ENCODE measurements at regions not wholly inside any gene's neighbourhood (a gene's known extent, or its start where the extent isn't known, plus 50 kb on each side); places are given as distances from the start of the nearest gene placed in this dataset.

DNA sequence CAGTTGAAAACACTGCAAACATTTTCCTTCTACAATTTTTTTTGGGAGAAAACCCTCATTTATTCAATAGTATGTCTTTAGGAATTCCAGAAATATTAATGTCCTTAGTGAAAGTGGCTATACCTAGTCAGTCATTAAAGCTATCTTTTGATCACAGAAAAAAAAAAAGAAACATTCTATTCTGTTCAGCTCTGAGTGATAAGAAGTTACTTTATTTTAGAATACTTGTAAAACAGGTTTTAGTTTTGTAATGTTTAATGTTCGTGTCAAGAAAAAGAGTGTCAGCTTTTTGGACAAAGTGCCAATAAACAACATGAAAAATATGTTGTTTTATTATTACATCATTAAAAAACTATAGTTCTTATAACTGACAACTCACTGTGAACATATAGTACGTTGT is 240.4 kb downstream of the OGFRL1 start:
- Mint-ChIP-seq H3K4me1 (ENCODE audit: low read depth) (no peaks in the 10 kb centered on the region), H3K27ac (no peak overlapping the region), H3K9me3 (no peaks in the 10 kb centered on the region), H3K27me3 (ENCODE audit: low read depth) (no peaks in the 10 kb centered on the region), H3K4me3 (no peak overlapping the region), H3K36me3 (ENCODE audit: low read depth) (no peaks in the 10 kb centered on the region)

DNA sequence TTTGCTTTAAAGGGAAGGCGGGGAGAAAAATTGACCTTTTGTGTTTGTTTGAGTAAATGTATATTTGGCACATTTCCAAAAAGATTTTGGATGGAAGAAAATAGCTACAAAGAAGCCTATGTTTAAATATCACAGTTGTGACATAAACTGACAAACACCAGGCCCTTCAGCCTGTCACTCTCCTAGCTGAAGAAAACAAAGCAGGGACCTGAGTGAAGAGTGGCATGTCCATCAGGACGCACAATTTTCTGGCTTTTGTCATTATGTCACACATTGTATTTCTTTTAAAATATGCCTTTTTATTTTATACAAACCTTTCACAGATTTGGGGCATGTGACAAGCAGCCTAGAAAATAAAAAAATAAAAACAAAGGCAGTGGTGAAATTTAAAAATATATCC is 241.2 kb downstream of the OGFRL1 start:
- H3K9me3 Mint-ChIP-seq, result no peaks in the 10 kb centered on the region
- no peaks in the 10 kb centered on the region for H3K4me1 Mint-ChIP-seq (ENCODE audit: low read depth)
- no peaks in the 10 kb centered on the region for H3K36me3 Mint-ChIP-seq (ENCODE audit: low read depth)

DNA sequence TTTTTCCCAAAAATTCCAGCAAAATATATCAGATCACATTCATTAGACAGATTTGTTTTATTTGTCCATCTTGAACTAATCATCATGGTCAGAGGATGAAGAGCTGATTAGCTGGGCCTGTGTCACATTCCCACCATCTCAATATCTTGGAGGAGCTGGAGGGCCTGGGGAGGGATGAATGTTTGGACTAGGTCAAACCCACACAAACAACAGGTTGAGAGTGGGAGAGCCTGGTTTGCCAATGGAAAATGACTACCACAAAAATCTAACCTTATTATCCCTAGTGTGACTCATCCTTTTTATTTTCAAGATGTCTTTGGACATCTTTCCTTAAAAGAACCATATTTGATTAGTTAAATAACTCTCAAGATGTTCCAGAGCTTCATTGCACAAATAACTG is 242.4 kb downstream of the OGFRL1 start:
- Mint-ChIP-seq H3K27ac (no peak overlapping the region), H3K4me1 (ENCODE audit: low read depth) (no peaks in the 10 kb centered on the region), H3K4me3 (no peak overlapping the region), H3K9me3 (no peaks in the 10 kb centered on the region), H3K27me3 (ENCODE audit: low read depth) (no peaks in the 10 kb centered on the region), H3K36me3 (ENCODE audit: low read depth) (no peaks in the 10 kb centered on the region)

More for the DNA sequence above, 241.2 kb downstream of the OGFRL1 start:
- no peaks in the 10 kb centered on the region for H3K27me3 Mint-ChIP-seq (ENCODE audit: low read depth)
- no peak overlapping the region for H3K4me3 Mint-ChIP-seq
- no peak overlapping the region for H3K27ac Mint-ChIP-seq

DNA sequence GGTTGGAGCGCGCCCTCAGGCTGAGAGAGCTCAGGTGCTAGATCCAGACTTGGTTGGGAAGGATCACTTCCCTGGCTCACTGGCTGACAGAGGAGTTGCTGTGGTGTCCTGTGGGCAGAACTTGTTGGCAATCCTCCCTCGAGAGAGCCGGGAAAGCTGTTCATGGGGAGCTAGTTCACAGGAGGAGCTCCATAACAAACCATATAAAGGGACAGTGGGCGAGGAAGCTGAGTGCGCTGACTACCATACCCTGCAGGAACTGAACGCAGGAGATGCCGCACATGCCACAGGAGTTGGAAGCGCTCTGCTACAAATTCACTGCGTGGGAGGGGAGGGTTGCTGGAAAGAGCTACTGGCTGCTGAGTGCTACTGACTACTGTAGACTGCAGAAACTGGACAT is 243.2 kb downstream of the OGFRL1 start:
- Mint-ChIP-seq H3K4me3 (no peak overlapping the region), H3K9me3 (no peaks in the 10 kb centered on the region), H3K27me3 (ENCODE audit: low read depth) (no peaks in the 10 kb centered on the region), H3K4me1 (ENCODE audit: low read depth) (no peaks in the 10 kb centered on the region), H3K36me3 (ENCODE audit: low read depth) (no peaks in the 10 kb centered on the region), H3K27ac (no peak overlapping the region)

DNA sequence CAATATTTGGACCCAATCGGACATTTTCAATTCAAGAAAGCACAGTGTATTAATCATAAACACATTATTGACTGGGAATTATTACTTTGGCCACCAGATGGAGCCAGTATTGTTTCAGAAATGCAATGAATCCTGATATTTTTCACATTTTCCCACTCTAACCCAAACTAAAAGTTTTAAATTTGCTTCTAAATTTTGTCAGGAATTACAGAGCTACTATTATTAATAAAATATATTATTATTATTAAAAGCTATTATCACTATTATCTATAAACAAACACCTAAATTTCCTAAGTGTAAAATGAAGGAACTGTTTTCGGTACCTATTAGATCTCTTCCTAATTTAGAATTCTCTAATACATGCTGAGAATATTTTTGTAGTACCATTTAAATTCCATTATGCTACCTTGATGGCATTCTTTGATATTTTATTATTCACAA is 245.3 kb downstream of the OGFRL1 start:
- Mint-ChIP-seq H3K27me3 (ENCODE audit: low read depth) (no peaks in the 10 kb centered on the region), H3K36me3 (ENCODE audit: low read depth) (no peaks in the 10 kb centered on the region), H3K9me3 (no peaks in the 10 kb centered on the region), H3K4me1 (ENCODE audit: low read depth) (no peaks in the 10 kb centered on the region), H3K27ac (no peak overlapping the region), H3K4me3 (no peak overlapping the region)

DNA sequence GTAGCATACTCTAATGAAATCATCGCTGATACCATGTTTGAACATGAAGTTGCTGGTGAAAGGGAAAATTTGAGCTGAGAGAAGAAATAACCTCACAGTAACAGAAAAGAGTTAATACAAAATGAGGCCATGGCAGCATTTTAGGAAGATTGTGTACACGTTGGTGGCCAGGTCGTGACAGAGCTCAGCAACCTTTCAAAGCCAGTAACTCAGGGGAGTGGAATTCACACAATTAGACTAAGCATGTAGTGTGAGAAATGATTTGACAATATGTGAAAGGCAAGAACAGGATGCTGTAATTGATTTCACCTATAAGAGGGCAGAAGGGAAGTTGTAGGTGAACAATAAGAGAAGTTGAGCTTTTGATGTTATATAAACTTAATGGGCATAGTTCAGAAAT is 246.3 kb downstream of the OGFRL1 start:
- H3K4me1 Mint-ChIP-seq (ENCODE audit: low read depth), result no peaks in the 10 kb centered on the region
- H3K36me3 Mint-ChIP-seq (ENCODE audit: low read depth), result no peaks in the 10 kb centered on the region
- no peak overlapping the region for H3K27ac Mint-ChIP-seq
- H3K4me3 Mint-ChIP-seq, result no peak overlapping the region
- no peaks in the 10 kb centered on the region for H3K27me3 Mint-ChIP-seq (ENCODE audit: low read depth)
- no peaks in the 10 kb centered on the region for H3K9me3 Mint-ChIP-seq

DNA sequence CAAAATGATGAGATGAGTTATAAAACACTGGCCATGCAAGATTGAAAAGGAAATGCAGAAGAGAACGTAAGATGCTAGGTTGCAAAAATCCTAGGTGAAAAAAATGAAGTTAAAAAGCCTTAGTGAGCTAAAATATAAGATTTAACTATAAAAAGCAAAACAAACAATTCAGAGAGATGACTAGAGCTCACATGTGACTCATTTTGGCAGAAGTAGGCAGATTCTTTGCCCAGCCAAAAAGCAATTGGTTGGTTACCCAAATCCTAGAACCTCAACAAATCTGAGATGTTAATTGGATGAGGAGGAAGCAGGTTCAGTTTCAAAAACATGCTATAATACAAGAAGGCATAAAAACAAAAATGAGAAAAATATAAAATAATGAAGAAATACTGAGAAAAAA is 249.1 kb downstream of the OGFRL1 start:
- Mint-ChIP-seq H3K36me3 (ENCODE audit: low read depth) (no peaks in the 10 kb centered on the region), H3K27me3 (ENCODE audit: low read depth) (no peaks in the 10 kb centered on the region), H3K9me3 (no peaks in the 10 kb centered on the region), H3K4me3 (no peak overlapping the region), H3K4me1 (ENCODE audit: low read depth) (no peaks in the 10 kb centered on the region), H3K27ac (no peak overlapping the region)

DNA sequence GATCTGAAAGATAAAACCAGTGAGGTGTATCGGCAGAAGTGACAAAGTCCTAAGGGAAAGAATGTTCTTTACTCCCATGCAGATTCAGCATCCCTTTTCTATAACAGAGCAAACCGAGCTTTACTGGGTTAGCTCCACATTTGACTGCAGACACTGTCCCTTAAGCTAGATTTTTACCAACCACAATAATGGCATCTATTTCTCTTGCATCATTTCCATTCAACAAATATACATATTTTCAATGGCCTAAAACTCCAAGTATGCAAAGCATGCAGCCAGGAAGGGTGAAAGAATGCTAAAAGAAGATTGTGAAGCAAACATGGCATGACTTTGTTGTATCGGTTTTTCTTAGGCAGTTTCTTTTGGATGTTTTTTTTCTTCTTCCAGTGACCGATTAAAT is 255.4 kb downstream of the OGFRL1 start:
- no peaks in the 10 kb centered on the region for H3K9me3 Mint-ChIP-seq
- no peaks in the 10 kb centered on the region for H3K4me1 Mint-ChIP-seq (ENCODE audit: low read depth)
- H3K27me3 Mint-ChIP-seq (ENCODE audit: low read depth), result no peaks in the 10 kb centered on the region
- no peak overlapping the region for H3K27ac Mint-ChIP-seq
- H3K36me3 Mint-ChIP-seq (ENCODE audit: low read depth), result no peaks in the 10 kb centered on the region
- no peak overlapping the region for H3K4me3 Mint-ChIP-seq

DNA sequence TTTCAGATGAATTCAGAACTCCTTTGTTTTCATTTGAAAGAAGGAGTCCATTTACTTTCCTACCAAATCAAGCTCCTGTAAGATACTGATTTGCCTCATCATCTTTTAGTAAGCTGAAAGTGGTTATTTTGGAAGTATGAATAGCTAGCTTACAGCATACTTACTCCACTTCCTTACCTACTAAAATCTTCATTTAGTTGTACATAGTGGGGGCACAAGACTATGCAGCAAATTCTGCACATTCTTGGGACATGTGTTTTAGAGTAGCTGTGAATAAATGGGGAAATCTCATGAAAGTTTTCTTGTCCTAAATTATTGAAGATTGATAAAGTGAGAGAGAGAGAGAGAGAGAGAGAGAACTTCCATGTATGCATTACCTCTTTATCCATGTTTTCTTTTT is 256.3 kb downstream of the OGFRL1 start:
- Mint-ChIP-seq H3K4me3 (no peak overlapping the region), H3K4me1 (ENCODE audit: low read depth) (no peaks in the 10 kb centered on the region), H3K36me3 (ENCODE audit: low read depth) (no peaks in the 10 kb centered on the region), H3K9me3 (no peaks in the 10 kb centered on the region), H3K27ac (no peak overlapping the region), H3K27me3 (ENCODE audit: low read depth) (no peaks in the 10 kb centered on the region)

DNA sequence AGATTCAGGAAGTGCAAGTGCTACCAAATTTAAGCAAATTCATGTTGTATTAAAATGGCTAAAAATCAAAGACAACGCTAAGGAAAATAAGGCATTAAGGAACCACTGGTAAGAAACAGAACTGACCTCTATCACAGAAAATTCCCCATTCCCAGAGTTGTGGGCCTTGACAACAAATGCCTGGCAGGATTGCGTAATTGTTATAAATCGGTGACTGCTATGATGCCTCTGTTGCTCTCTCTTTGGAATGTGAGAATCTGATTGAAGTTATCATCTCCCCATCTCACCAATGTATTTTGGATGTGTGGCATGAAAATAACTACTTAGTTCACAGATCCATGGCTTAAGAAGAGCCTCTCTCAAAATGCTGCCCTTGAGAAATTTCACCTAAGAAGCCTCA is 257.3 kb downstream of the OGFRL1 start:
- Mint-ChIP-seq H3K27ac (no peak overlapping the region), H3K27me3 (ENCODE audit: low read depth) (no peaks in the 10 kb centered on the region), H3K4me3 (no peak overlapping the region), H3K36me3 (ENCODE audit: low read depth) (no peaks in the 10 kb centered on the region), H3K4me1 (ENCODE audit: low read depth) (no peaks in the 10 kb centered on the region), H3K9me3 (no peaks in the 10 kb centered on the region)

DNA sequence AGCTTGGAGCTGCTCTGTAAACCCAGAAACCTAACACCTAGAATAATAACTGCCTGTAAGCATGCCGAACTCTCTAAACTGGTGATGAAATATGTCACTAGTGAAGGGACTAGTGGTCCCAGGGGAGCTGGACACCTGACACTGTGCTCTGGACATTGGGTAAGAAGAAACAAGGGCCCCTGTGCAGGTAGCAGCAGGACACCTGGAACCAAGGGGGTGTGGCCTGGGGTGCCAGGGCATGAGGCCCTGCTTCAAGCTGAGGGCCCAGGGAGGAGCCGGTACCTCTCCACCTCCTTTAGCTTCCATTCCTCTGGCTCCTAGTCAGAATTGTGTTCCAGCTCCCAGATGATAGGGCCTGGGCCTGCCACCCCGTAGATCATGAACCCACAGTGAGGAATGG is 263.2 kb downstream of the OGFRL1 start:
- Mint-ChIP-seq H3K4me3 (no peak overlapping the region), H3K9me3 (peaks cover 9% of the 10 kb centered on the region), H3K36me3 (ENCODE audit: low read depth) (no peaks in the 10 kb centered on the region), H3K27ac (no peak overlapping the region), H3K4me1 (ENCODE audit: low read depth) (no peaks in the 10 kb centered on the region), H3K27me3 (ENCODE audit: low read depth) (no peaks in the 10 kb centered on the region)

DNA sequence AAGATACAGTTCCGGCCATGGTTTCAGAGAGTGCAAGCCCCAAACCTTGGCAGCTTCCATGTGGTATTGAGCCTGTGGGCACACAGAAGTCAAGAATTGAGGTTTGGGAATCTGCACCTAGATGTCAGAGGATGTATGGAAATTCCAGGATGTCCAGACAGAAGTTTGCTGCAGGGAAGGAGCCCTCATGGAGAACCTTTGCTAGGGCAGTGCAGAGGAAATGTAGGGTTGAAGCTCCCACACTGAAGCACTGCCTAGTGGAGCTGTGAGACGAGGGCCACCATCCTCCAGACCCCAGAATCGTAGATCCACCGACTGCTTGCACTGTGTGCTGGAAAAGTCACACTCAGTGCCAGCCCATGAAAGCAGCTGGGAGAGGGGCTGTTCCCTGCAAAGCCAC is 267.5 kb downstream of the OGFRL1 start:
- Mint-ChIP-seq H3K36me3 (ENCODE audit: low read depth) (no peaks in the 10 kb centered on the region), H3K4me1 (ENCODE audit: low read depth) (no peaks in the 10 kb centered on the region), H3K27me3 (ENCODE audit: low read depth) (no peaks in the 10 kb centered on the region), H3K9me3 (peaks cover 31% of the 10 kb centered on the region), H3K27ac (no peak overlapping the region), H3K4me3 (no peak overlapping the region)

DNA sequence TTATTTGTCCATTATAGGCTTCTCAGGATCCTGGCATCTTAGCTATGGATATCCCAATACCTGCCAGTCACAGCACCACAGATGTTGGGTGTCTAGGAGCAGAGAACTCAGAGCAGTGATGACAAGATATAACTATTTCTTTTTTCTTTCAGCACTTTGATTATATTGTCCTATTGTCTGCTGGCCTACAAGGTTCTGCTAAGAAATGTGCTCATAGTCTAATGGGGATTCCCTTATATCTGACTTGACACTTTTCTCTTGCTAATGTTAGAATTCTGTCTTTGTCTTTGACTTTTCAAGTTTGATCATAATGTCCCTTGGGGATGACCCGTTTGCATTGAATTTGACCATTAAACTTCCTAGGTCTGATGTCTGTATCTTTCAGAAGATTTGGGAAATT is 270.4 kb downstream of the OGFRL1 start:
- Mint-ChIP-seq H3K9me3 (peaks cover 28% of the 10 kb centered on the region), H3K4me3 (no peak overlapping the region), H3K27me3 (ENCODE audit: low read depth) (no peaks in the 10 kb centered on the region), H3K27ac (no peak overlapping the region), H3K36me3 (ENCODE audit: low read depth) (no peaks in the 10 kb centered on the region), H3K4me1 (ENCODE audit: low read depth) (no peaks in the 10 kb centered on the region)

DNA sequence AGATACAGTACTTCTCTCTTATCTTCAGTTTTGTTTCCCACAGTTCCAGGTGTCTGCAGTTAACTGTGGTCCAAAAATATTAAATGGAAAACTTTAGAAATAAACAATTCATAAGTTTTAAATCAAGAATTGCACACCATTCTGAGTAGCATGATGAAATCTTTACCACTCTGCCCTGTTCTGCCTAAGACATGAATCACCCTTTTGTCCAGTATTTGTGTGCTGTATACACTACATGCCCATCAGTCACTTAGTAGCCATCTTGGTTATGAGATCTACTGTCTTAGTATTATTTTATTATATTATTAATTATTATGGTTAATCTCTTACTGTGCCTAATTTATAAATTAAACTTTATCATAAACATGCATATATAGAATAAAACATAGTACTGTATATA is 279.0 kb downstream of the OGFRL1 start:
- Mint-ChIP-seq H3K4me3 (no peak overlapping the region), H3K4me1 (ENCODE audit: low read depth) (no peaks in the 10 kb centered on the region), H3K27me3 (ENCODE audit: low read depth) (no peaks in the 10 kb centered on the region), H3K36me3 (ENCODE audit: low read depth) (no peaks in the 10 kb centered on the region), H3K27ac (no peak overlapping the region), H3K9me3 (no peaks in the 10 kb centered on the region)

DNA sequence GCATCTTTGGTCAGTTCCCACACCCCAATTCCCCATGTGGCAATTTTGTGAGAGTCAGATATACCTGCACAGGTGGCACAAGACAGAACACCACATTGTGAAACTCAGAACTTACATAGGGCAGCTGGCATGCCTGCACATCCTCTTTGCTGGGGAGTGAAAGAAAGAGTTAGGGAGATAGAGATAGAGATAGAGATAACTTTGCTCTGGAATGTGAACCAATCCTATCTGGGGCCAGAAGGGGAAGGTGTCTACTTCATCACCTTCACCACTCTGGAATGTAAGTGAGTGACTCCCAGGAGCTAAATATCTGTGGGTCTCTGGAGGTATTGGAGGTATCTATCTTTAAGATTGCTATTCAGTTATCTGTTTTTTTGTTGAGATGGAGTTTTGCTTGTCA is 289.2 kb downstream of the OGFRL1 start:
- Mint-ChIP-seq H3K36me3 (ENCODE audit: low read depth) (no peaks in the 10 kb centered on the region), H3K27me3 (ENCODE audit: low read depth) (no peaks in the 10 kb centered on the region), H3K27ac (no peak overlapping the region), H3K4me1 (ENCODE audit: low read depth) (no peaks in the 10 kb centered on the region), H3K9me3 (no peaks in the 10 kb centered on the region), H3K4me3 (no peak overlapping the region)

DNA sequence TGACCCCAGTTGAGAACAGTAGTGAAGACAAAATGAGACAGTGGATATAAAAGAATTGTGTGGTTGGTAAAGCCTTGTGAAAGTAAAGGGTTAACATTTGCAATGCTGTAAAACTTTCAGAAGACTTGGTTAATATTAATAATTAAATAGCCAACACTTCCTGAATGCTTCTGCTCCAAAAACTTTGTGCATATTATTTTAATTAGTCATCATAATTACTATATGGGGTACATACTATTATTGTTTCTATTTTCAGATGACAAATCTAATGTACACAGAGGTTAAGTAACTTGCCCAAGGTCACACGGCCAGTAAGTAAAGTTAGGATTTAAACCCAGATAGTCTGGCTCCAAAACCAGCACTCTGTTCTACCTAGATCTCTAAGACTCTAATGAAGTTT is 291.3 kb downstream of the OGFRL1 start:
- Mint-ChIP-seq H3K9me3 (peaks cover under 1% of the 10 kb centered on the region), H3K4me3 (no peak overlapping the region)

More for the DNA sequence above, 291.3 kb downstream of the OGFRL1 start:
- H3K27me3 Mint-ChIP-seq (ENCODE audit: low read depth), result no peaks in the 10 kb centered on the region
- no peak overlapping the region for H3K27ac Mint-ChIP-seq
- no peaks in the 10 kb centered on the region for H3K4me1 Mint-ChIP-seq (ENCODE audit: low read depth)
- no peaks in the 10 kb centered on the region for H3K36me3 Mint-ChIP-seq (ENCODE audit: low read depth)
